ENCODE measurements at regions not wholly inside any gene's neighbourhood (a gene's known extent, or its start where the extent isn't known, plus 50 kb on each side); places are given as distances from the start of the nearest gene placed in this dataset.

DNA sequence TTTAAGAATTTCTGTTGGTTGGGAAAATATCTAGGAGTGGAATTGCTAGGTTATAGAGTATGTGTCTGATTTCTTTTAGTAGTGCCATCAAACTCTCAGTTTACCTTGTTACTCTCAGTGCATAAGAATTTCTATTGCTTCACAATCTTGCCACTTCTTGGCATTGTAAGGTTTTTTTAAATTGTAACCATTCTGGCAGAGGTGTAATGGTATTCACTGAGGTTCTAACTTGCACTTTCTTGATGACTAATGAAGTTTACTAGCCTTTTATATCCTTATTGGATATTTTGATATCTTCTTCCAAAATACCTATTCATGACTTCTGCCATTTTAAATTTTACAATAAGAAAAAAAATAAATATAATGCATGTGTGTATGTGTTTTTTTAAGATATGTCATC, 478.0 kb downstream of the NAV3 start:
- no peak overlapping the region for H3K27ac Mint-ChIP-seq (ENCODE audit: unreplicated experiment)

DNA sequence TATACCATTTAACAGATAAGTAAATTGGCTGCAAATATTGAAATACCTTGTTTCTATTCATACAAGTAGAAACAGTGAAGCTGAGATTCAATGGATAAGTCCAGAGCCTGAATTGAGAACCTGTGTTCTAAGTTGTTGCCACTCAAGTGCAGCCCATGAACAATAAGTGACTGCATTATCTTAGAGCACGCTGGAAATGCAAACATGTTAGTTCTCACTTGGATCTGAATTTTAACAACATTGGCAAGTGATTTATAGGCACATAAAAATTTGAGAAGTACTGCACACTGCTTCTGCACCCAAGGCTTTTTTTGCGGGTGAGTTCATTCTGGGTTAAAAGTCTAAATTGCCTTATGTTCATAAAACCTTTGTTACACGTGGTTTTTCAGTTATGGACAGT, 484.3 kb downstream of the NAV3 start:
- no peak for DNase-seq (ENCODE audit: low read depth, low spot score)
- Mint-ChIP-seq H3K27ac (ENCODE audit: unreplicated experiment) (no peak overlapping the region), H3K36me3 (ENCODE audit: low read depth) (peaks cover 2% of the 10 kb centered on the region), H3K4me1 (peaks cover 27% of the 10 kb centered on the region), H3K4me3 (no peak overlapping the region), H3K9me3 (peaks cover 5% of the 10 kb centered on the region), H3K27me3 (ENCODE audit: low read depth) (no peaks in the 10 kb centered on the region)
- TF ChIP-seq, protein P1, sequence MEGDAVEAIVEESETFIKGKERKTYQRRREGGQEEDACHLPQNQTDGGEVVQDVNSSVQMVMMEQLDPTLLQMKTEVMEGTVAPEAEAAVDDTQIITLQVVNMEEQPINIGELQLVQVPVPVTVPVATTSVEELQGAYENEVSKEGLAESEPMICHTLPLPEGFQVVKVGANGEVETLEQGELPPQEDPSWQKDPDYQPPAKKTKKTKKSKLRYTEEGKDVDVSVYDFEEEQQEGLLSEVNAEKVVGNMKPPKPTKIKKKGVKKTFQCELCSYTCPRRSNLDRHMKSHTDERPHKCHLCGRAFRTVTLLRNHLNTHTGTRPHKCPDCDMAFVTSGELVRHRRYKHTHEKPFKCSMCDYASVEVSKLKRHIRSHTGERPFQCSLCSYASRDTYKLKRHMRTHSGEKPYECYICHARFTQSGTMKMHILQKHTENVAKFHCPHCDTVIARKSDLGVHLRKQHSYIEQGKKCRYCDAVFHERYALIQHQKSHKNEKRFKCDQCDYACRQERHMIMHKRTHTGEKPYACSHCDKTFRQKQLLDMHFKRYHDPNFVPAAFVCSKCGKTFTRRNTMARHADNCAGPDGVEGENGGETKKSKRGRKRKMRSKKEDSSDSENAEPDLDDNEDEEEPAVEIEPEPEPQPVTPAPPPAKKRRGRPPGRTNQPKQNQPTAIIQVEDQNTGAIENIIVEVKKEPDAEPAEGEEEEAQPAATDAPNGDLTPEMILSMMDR (conservative IDR thresholded peaks at IDR 0.05) = no peak

More for the DNA sequence above, 478.0 kb downstream of the NAV3 start:
- H3K4me3 Mint-ChIP-seq = no peak overlapping the region
- no peak for DNase-seq (ENCODE audit: low read depth, low spot score)
- peaks cover 3% of the 10 kb centered on the region for H3K36me3 Mint-ChIP-seq (ENCODE audit: low read depth)
- TF ChIP-seq, protein P1 (conservative IDR thresholded peaks at IDR 0.05) = no peak
- no peaks in the 10 kb centered on the region for H3K4me1 Mint-ChIP-seq
- no peaks in the 10 kb centered on the region for H3K27me3 Mint-ChIP-seq (ENCODE audit: low read depth)
- peaks cover 7% of the 10 kb centered on the region for H3K9me3 Mint-ChIP-seq

DNA sequence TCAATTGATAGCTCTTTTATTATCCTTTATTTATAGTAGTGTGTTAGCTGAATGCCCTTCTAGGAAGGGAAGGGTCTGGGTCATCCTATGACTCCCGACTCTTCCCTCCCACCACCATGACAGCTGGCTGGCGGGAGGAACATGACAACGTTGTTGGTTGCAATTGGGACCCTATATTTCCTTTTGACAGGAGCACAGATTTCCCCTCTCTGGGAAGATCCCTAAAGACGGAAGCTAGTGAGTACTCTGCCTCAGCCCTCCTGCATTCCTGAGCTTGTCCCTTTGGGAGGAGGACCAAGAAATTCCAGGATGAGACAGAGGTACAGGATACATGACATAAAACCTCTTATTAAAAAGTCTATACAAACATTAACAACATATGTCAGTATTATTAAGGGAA, 485.4 kb downstream of the NAV3 start:
- Mint-ChIP-seq H3K27ac (ENCODE audit: unreplicated experiment) (peak overlapping the region; percentile 75), H3K9me3 (peaks cover 6% of the 10 kb centered on the region), H3K36me3 (ENCODE audit: low read depth) (peaks cover 8% of the 10 kb centered on the region), H3K4me3 (peak overlapping the region; percentile 8), H3K4me1 (peaks cover 27% of the 10 kb centered on the region), H3K27me3 (ENCODE audit: low read depth) (no peaks in the 10 kb centered on the region)
- DNase-seq (ENCODE audit: low read depth, low spot score) = no peak
- TF ChIP-seq, protein P1 (conservative IDR thresholded peaks at IDR 0.05) = no peak

DNA sequence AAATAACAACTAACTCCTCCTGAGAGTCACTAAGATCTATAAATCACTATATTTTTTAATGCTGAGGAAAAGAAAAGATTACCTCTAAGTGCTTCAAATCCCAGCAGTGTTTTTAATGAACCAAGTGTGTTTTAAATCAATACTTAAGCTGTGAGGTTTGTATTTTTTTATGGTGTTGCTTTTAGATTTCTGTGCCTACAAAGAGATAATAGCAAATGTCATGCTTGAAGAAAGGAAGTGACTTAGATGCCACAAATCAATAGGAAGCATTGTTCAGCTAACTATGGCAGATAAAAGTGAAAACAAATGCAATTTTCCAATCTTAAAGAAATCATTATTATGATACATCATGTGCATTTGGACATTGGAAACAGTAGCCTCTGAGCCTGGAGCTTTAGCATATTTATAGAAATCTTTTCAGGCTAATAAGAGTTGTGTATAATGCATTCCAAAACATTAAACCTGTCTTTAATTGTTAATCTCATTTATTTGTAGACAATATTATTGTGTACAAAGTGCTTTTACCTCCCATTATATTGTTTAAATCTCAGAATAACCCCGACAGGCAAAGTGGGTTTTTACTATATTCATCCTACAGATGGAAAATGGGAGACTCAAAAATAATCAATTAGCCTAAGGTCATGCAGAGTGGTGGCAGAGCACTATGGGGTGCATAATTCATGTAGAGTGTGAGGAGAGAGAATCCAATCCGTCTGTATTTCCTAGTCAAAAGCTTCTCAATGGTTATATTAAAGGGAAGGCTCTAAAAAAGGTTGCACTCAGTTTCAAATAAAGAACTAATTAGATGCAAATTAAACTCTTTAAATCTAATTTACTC, 486.2 kb downstream of the NAV3 start:
- Mint-ChIP-seq H3K27me3 (ENCODE audit: low read depth) (no peaks in the 10 kb centered on the region), H3K36me3 (ENCODE audit: low read depth) (peaks cover 8% of the 10 kb centered on the region), H3K4me3 (peak overlapping the region; percentile 8), H3K9me3 (peaks cover 6% of the 10 kb centered on the region), H3K27ac (ENCODE audit: unreplicated experiment) (peak overlapping the region; percentile 3), H3K4me1 (peaks cover 27% of the 10 kb centered on the region)
- TF ChIP-seq, protein P1 (conservative IDR thresholded peaks at IDR 0.05) = no peak
- no peak for DNase-seq (ENCODE audit: low read depth, low spot score)

DNA sequence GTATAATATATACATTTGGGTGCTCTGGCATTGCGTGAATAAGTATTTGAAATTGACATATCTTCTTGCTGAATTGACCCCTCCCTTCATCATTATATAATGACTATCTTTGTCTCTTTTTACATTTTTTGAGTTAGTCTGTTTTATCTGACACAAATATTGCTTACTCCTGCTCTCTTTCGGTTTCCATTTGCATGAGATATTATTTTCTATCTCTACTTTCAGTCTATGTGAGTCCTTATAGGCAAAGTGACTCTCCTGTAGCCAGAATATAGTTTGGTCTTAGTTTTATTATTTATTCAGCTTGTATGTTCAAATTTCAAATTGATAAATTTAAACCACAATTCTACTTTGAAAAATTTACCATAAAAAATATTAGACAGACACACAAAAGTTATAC, 491.0 kb downstream of the NAV3 start:
- DNase-seq (ENCODE audit: low read depth, low spot score) = no peak
- H3K4me1 Mint-ChIP-seq = peaks cover 19% of the 10 kb centered on the region

More for the DNA sequence above, 491.0 kb downstream of the NAV3 start:
- Mint-ChIP-seq H3K4me3 (no peak overlapping the region), H3K27me3 (ENCODE audit: low read depth) (no peaks in the 10 kb centered on the region), H3K9me3 (peaks cover 6% of the 10 kb centered on the region), H3K27ac (ENCODE audit: unreplicated experiment) (no peak overlapping the region), H3K36me3 (ENCODE audit: low read depth) (peaks cover 8% of the 10 kb centered on the region)
- TF ChIP-seq, protein P1 (conservative IDR thresholded peaks at IDR 0.05) = no peak
